Ovary (tissue), 7 donors: ENCODE measurements at regions not wholly inside any gene's neighbourhood (a gene's known extent, or its start where the extent isn't known, plus 50 kb on each side); places are given as distances from the start of the nearest gene placed in this dataset.

ENCODE experiments used
- DNase-seq, 5 donors: peaks; one replicate each; pipeline ENCODE4 v3.0.0-alpha.2; 2019 to 2020
- H3K27ac ChIP-seq, 2 donors: fragments of 200-600 bp; one replicate each; pipeline versions ENCODE4 v1.5.1 to v1.8.0; 2019 to 2022
- H3K27me3 ChIP-seq: fragments of 200-600 bp; one replicate; pipeline ENCODE4 v1.8.0; 2022
- H3K36me3 ChIP-seq: fragments of 200-600 bp; sonication (generic); one replicate; pipeline ENCODE4 v1.5.1; 2019
- H3K4me1 ChIP-seq: one replicate; pipeline ENCODE4 v1.8.1; 2013; ENCODE audit warnings: mild to moderate bottlenecking, moderate library complexity; ENCODE audit not compliant: insufficient read depth
- H3K4me3 ChIP-seq: fragments of 200-600 bp; sonication (generic); one replicate; pipeline ENCODE4 v1.5.1; 2017
- H3K9me3 ChIP-seq, 2 donors: fragments of 200-600 bp in 1 of 2; sonication (generic) in 1 of 2; one replicate each; pipeline versions ENCODE4 v1.5.1 to v1.8.1; 2013 to 2019; ENCODE audit warnings: mild to moderate bottlenecking in 1 of 2, moderate library complexity in 1 of 2
- CTCF ChIP-seq, 3 donors: fragments of 450-650 bp in 2 of 3; fragments of 200-600 bp in 1 of 3; IDR thresholded peaks; one replicate each; pipeline versions ENCODE4 v1.5.1 to v1.8.0; 2016 to 2022; ENCODE audit warnings: antibody characterized with exemption in 3 of 3, mild to moderate bottlenecking in 1 of 3
- EP300 ChIP-seq: sonication (generic); formaldehyde crosslinking; IDR thresholded peaks from one replicate; pipeline ENCODE4 v1.6.1; 2017; ENCODE audit warnings: antibody characterized with exemption
- POLR2A ChIP-seq: fragments of 450-650 bp; IDR thresholded peaks from one replicate; pipeline ENCODE4 v1.6.1; 2017; ENCODE audit warnings: antibody characterized with exemption, mild to moderate bottlenecking, moderate library complexity
- WGBS, 3 donors: extraction: QIAGEN DNeasy Blood & Tissue Kit in 1 of 3; methylation state at CpG; one replicate each; pipeline versions ENCODE4 v1.1.5 to v1.1.7; 2013 to 2017; 5-methylcytosine and 5-hydroxymethylcytosine counted together
- intact Hi-C, 4 donors: fragments of 100-400 bp; cut with DNase I; formaldehyde crosslinking; loops; one replicate each; pipeline versions ENCODE4 v1.11.0 to v1.15.1; 2022 to 2023
- donor health status: DM: no; HTN: no; CAD: no; lungs with moderate emphysema.
- donor health status: DM: no; HTN: no; CAD: no.
- donor health status: Bipolar disorder and iron deficiency.
- donor health status: DM: no; HTN: no; CAD: no.
- donor health status: DM: yes; HTN: yes; CAD: no.

- Histone ChIP-seq H3K4me3 (no peak overlapping the region), H3K27me3 (no peaks in the 10 kb centered on the region), H3K36me3 (no peaks in the 10 kb centered on the region), H3K27ac (no peak overlapping the region), H3K9me3 (no peaks in the 10 kb centered on the region), H3K4me1 (no peaks in the 10 kb centered on the region)
- no peak for DNase-seq
- no peak for TF ChIP-seq EP300
- no peak for TF ChIP-seq POLR2A
- no peak for TF ChIP-seq CTCF (IDR thresholded peaks at IDR 0.05)
- WGBS, 3 donors = 44 to 57% (median 48%) methylated on average over 1 of the region's 1 CpG
- intact Hi-C loops = no loop called here
Observed at GRCh38 chr6:24026050-24026449, 100.0 kb upstream of the NRSN1 start.

- Histone ChIP-seq H3K4me3 (no peak overlapping the region), H3K4me1 (no peaks in the 10 kb centered on the region), H3K27me3 (no peaks in the 10 kb centered on the region), H3K36me3 (no peaks in the 10 kb centered on the region), H3K9me3 (no peaks in the 10 kb centered on the region), H3K27ac (no peak overlapping the region)
- DNase-seq = no peak
- intact Hi-C loops = no loop called here
- TF ChIP-seq CTCF (IDR thresholded peaks at IDR 0.05) (no peak), EP300 (no peak), POLR2A (no peak)
- 68 to 78% (median 73%) methylated on average over 2 of the region's 2 CpGs for WGBS, 3 donors
Observed at GRCh38 chr6:24031496-24031895, 94.5 kb upstream of the NRSN1 start.

GRCh38 chr6:24032896-24033688, 92.9 kb upstream of the NRSN1 start:
- DNase-seq = no peak
- Histone ChIP-seq H3K4me3 (no peak overlapping the region), H3K9me3 (no peaks in the 10 kb centered on the region), H3K27me3 (no peaks in the 10 kb centered on the region), H3K36me3 (no peaks in the 10 kb centered on the region), H3K27ac (no peak overlapping the region), H3K4me1 (no peaks in the 10 kb centered on the region)
- TF ChIP-seq EP300 (no peak), CTCF (IDR thresholded peaks at IDR 0.05) (no peak), POLR2A (no peak)
- 55 to 60% (median 58%) methylated on average over 4 of the region's 4 CpGs for WGBS, 3 donors
- intact Hi-C loops = no loop called here

- DNase-seq = no peak
- no peaks in the 10 kb centered on the region for H3K4me1 ChIP-seq
- TF ChIP-seq POLR2A (no peak), EP300 (no peak), CTCF (IDR thresholded peaks at IDR 0.05) (no peak)
- intact Hi-C loops = no loop called here
- no peaks in the 10 kb centered on the region for H3K9me3 ChIP-seq
- H3K27me3 ChIP-seq = no peaks in the 10 kb centered on the region
- 78 to 91% (median 87%) methylated on average over 2 of the region's 2 CpGs for WGBS, 3 donors
- no peak overlapping the region for H3K27ac ChIP-seq
- H3K4me3 ChIP-seq = no peak overlapping the region
- no peaks in the 10 kb centered on the region for H3K36me3 ChIP-seq
Observed at GRCh38 chr6:24043848-24044247, 82.2 kb upstream of the NRSN1 start.
